Osteoblast (primary cell): ENCODE measurements at regions not wholly inside any gene's neighbourhood (a gene's known extent, or its start where the extent isn't known, plus 50 kb on each side); places are given as distances from the start of the nearest gene placed in this dataset.
A peak's percentile ranks its signal among the peaks of the same experiment; 100 is the strongest.

ENCODE experiments used
- DNase-seq: peaks from one replicate; pipeline ENCODE4 v3.0.0; 2011; ENCODE audit warnings: low spot score, mixed read lengths; ENCODE audit not compliant: insufficient read length; ENCODE audit errors: missing footprints
- H2AFZ ChIP-seq: 2 replicates; pipeline ENCODE4 v1.6.0; 2011; ENCODE audit warnings: mild to moderate bottlenecking, low read length
- H3K27ac ChIP-seq: 2 replicates; pipeline ENCODE4 v1.5.1; 2011; ENCODE audit warnings: mild to moderate bottlenecking, low read depth, low read length, moderate library complexity
- H3K27me3 ChIP-seq: 2 replicates; pipeline ENCODE4 v1.6.0; 2012; ENCODE audit warnings: mild to moderate bottlenecking, control low read depth, inconsistent platforms, low read length, moderate library complexity; ENCODE audit not compliant: insufficient read depth
- H3K36me3 ChIP-seq: 2 replicates; pipeline ENCODE4 v1.5.1; 2011; ENCODE audit warnings: mild to moderate bottlenecking, low read length, control low read depth, moderate library complexity; ENCODE audit not compliant: insufficient read depth
- H3K4me1 ChIP-seq: 2 replicates; pipeline ENCODE4 v1.5.1; 2011; ENCODE audit warnings: mild to moderate bottlenecking, low read length, control low read depth, moderate library complexity; ENCODE audit not compliant: insufficient read depth
- H3K4me2 ChIP-seq: 2 replicates; pipeline ENCODE4 v1.6.0; 2011; ENCODE audit warnings: mild to moderate bottlenecking, low read length; ENCODE audit not compliant: insufficient read depth
- H3K4me3 ChIP-seq: fragments of 200-600 bp; sonication (generic); 3 replicates; pipeline ENCODE4 v1.5.1; 2012; ENCODE audit warnings: mild to moderate bottlenecking, low read length, inconsistent platforms; ENCODE audit not compliant: insufficient read depth
- H3K79me2 ChIP-seq: 2 replicates; pipeline ENCODE4 v1.6.0; 2012; ENCODE audit warnings: mild to moderate bottlenecking, low read length, control low read depth, inconsistent platforms; ENCODE audit not compliant: insufficient read depth
- H3K9me3 ChIP-seq: 2 replicates; pipeline ENCODE4 v1.5.1; 2011; ENCODE audit warnings: low read depth, low read length, control low read depth
- H4K20me1 ChIP-seq: 2 replicates; pipeline ENCODE4 v1.6.0; 2012; ENCODE audit warnings: mild to moderate bottlenecking, low read length, control low read depth; ENCODE audit not compliant: insufficient read depth
- TF ChIP-seq, protein P1 (sequence below): IDR thresholded peaks from 2 replicates; pipeline ENCODE4 v1.5.1; 2011; ENCODE audit warnings: mild to moderate bottlenecking, low read depth, low read length, moderate library complexity; ENCODE audit errors: extremely low read depth

DNA sequence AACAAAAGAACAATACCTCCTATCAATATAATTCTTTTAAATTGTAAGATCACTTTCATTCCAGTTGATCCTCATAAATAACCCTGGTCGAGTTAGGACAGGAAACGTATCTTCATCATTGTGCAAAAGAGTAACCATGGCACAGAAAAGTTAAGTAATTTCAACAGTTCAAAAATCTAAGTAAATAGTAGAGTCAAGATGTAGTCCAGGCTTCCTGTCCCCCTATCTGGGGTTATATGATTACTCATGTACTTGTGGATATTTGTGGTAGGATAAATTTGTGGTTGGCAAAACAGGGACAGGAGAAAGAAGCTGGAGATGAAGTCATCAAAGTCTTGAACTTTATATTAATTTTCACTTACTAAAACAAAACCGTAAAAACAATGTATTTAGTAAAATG, 772.6 kb downstream of the TSN start:
- TF ChIP-seq, protein P1, sequence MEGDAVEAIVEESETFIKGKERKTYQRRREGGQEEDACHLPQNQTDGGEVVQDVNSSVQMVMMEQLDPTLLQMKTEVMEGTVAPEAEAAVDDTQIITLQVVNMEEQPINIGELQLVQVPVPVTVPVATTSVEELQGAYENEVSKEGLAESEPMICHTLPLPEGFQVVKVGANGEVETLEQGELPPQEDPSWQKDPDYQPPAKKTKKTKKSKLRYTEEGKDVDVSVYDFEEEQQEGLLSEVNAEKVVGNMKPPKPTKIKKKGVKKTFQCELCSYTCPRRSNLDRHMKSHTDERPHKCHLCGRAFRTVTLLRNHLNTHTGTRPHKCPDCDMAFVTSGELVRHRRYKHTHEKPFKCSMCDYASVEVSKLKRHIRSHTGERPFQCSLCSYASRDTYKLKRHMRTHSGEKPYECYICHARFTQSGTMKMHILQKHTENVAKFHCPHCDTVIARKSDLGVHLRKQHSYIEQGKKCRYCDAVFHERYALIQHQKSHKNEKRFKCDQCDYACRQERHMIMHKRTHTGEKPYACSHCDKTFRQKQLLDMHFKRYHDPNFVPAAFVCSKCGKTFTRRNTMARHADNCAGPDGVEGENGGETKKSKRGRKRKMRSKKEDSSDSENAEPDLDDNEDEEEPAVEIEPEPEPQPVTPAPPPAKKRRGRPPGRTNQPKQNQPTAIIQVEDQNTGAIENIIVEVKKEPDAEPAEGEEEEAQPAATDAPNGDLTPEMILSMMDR = no peak
- Histone ChIP-seq H3K4me2 (no peak overlapping the region), H3K4me3 (no peak overlapping the region), H3K4me1 (no peaks in the 10 kb centered on the region), H3K79me2 (no peaks in the 10 kb centered on the region), H3K27ac (no peak overlapping the region), H3K9me3 (no peaks in the 10 kb centered on the region), H3K27me3 (no peaks in the 10 kb centered on the region), H3K36me3 (no peaks in the 10 kb centered on the region), H4K20me1 (no peaks in the 10 kb centered on the region), H2AFZ (no peak overlapping the region)
- peak; percentile 50 for DNase-seq

DNA sequence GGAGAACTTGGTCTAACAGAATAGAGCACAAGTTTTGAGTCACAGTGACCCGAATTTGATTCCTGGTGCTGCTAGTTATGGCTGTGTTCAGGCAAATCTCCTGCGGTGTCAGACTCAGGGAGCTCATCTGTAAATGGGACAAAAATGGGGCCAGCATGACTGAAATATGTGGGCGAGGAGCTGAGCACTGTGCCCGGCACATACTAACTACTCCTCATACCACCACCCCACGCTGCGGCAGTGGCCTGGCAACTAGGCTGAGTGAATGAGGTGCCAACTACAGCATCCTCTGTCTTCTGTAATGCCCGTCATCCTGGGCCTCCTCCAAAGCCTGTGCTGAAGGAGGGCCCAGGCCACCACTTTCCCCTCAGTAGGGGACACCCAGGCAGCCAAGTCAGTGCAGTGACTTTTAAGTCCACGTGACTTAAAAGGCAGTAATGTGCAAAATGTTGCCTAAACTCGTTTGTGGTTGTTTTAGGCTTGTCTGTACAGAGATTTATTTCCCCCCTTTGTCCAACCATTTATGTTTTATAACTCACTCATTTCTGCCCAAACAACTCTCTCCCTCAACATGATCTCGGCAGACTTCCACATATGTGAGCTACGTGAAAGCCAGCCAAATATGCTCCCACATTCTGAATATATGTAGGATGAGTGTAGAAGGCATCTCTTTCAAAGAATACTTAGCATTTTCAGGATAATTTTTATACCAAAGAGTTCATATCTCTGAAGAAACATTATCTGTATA, 773.7 kb downstream of the TSN start:
- Histone ChIP-seq H3K27me3 (no peaks in the 10 kb centered on the region), H2AFZ (no peak overlapping the region), H3K36me3 (no peaks in the 10 kb centered on the region), H3K9me3 (no peaks in the 10 kb centered on the region), H4K20me1 (no peaks in the 10 kb centered on the region), H3K4me1 (no peaks in the 10 kb centered on the region), H3K79me2 (no peaks in the 10 kb centered on the region), H3K4me2 (no peak overlapping the region), H3K27ac (no peak overlapping the region), H3K4me3 (no peak overlapping the region)
- TF ChIP-seq, protein P1 = no peak
- no peak for DNase-seq

DNA sequence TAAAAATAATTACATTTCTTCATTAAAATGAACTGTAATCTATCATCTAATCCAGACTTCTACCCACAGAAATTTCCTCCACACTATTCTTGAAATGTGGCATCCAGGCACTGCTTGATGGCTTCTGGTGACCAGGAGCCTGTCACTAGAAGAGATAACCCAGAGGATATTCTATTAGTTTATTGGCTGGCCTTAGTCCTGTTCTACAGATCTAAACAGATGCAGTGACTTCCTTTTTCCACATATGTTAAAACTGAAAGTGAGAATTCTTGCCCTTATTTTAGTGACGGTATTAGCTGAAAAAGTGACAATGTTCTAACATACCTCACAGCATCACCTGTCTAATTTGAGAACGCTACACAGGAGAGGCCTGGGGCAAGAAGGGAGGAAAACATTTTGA, 775.4 kb downstream of the TSN start:
- no peak overlapping the region for H2AFZ ChIP-seq
- DNase-seq = no peak
- H3K4me3 ChIP-seq = no peak overlapping the region
- H3K27me3 ChIP-seq = no peaks in the 10 kb centered on the region
- H3K36me3 ChIP-seq = no peaks in the 10 kb centered on the region
- no peak overlapping the region for H3K27ac ChIP-seq
- H3K4me1 ChIP-seq = no peaks in the 10 kb centered on the region
- no peak overlapping the region for H3K4me2 ChIP-seq
- H4K20me1 ChIP-seq = no peaks in the 10 kb centered on the region
- no peaks in the 10 kb centered on the region for H3K79me2 ChIP-seq
- H3K9me3 ChIP-seq = no peaks in the 10 kb centered on the region
- TF ChIP-seq, protein P1 = no peak

DNA sequence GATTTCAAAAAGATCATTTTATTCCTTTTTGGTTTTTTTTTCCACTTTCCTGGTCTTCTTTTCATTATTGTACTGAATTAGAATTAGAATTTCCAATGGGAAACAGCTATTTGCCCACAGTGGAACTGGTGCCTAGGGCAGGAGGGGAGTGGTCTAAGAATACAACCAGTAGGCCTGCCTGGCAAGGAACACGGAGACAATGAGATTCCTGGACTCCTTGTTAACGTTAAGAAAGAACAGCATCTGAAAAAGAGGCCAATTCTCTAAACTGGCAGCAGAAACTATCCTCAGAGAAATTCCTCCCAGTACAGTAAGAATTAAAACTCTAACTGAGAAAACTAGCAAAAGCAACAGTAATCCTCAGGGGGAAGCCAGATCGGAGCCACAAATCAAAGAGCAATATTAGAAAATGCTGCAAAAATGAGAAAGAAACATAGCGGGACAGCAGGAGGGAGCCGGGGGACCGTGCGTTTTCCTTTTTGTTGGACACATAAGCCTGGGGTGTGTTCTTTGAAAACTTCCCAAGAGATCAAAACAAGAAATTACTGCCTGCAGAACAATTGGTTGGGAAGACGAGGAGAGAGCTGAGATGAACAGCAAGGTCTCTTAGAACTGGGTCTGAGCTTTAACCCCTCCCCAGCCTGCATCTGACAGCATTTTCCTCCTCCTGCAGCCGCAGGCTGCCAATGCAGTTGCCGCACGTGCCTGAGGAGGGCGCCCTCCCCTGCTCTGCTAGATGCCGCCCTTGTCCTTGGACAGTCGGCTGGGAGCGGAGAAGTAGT, 776.0 kb downstream of the TSN start:
- Histone ChIP-seq H2AFZ (peak overlapping the region; percentile 47), H3K4me1 (no peaks in the 10 kb centered on the region), H3K27ac (no peak overlapping the region), H3K4me3 (no peak overlapping the region), H4K20me1 (no peaks in the 10 kb centered on the region), H3K4me2 (peak overlapping the region; percentile 43), H3K36me3 (no peaks in the 10 kb centered on the region), H3K79me2 (no peaks in the 10 kb centered on the region), H3K9me3 (no peaks in the 10 kb centered on the region), H3K27me3 (no peaks in the 10 kb centered on the region)
- TF ChIP-seq, protein P1 = peak; percentile 27
- no peak for DNase-seq
